Transverse colon (tissue), 4 donors: ENCODE measurements at regions not wholly inside any gene's neighbourhood (a gene's known extent, or its start where the extent isn't known, plus 50 kb on each side); places are given as distances from the start of the nearest gene placed in this dataset.

Experiments used
- CTCF ChIP-seq, 5 experiments: fragments of 200-600 bp in 3 of 5; fragments of 450-650 bp in 2 of 5; sonication (generic) in 3 of 5; IDR thresholded peaks; 1 replicate in 2 of 5; 2 replicates in 3 of 5; pipeline ENCODE4 v1.5.1; 2016 to 2017; ENCODE audit warnings: antibody characterized with exemption in 5 of 5, inconsistent platforms in 3 of 5, mild to moderate bottlenecking in 2 of 5, moderate library complexity in 1 of 5
- POLR2A ChIP-seq: fragments of 450-650 bp; IDR thresholded peaks from one replicate; pipeline ENCODE4 v1.6.1; 2016; ENCODE audit warnings: antibody characterized with exemption, mild to moderate bottlenecking, moderate library complexity
- POLR2AphosphoS5 ChIP-seq, 3 donors: sonication (generic); formaldehyde crosslinking; IDR thresholded peaks; one replicate each; pipeline ENCODE4 v1.6.1; 2016; ENCODE audit warnings: antibody characterized with exemption in 3 of 3

DNA sequence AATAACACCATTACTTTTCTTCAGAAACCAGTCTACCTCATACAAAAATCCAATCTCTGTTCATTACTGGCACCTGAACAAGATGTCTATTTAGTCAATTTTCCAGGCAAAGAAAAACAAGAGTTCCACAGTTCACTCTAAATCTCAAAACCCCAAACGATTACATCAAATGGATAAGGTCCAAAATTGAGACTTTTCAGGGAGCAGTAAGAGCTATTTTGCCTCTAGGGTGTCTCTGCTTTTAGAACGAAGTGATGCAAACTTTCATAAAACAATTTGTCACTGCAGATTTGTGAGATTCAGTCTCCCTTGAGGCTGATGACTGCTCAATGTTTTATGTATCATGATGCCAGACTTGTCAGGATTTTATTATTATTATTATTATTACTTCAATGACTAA lies 937.0 kb upstream of the PHF14 start:
- no peak for TF ChIP-seq CTCF (IDR thresholded peaks at IDR 0.05)
- TF ChIP-seq POLR2A: no peak
- TF ChIP-seq POLR2AphosphoS5 (IDR thresholded peaks at IDR 0.05): no peak
